GM21786 (cell line): ENCODE measurements at regions not wholly inside any gene's neighbourhood (a gene's known extent, or its start where the extent isn't known, plus 50 kb on each side); places are given as distances from the start of the nearest gene placed in this dataset.
"Not testable (repeated sequence)": the region's sequence is repeated elsewhere in the genome, so short reads cannot be mapped to it uniquely, and the experiment has no call there.

Source experiments
- ATAC-seq: cut with Tn5 transposase; IDR thresholded peaks from one replicate; pipeline ENCODE4 v1.9.1; 2021; ENCODE audit not compliant: unreplicated experiment

GRCh38 chr4:170231377-170231776 lies 141.6 kb upstream of the AADAT start:
- ATAC-seq, result no peak

GRCh38 chr4:170230242-170230641 lies 140.5 kb upstream of the AADAT start:
- no peak for ATAC-seq

- ATAC-seq, result no peak
Measured at GRCh38 chr4:170229006-170229405, 139.2 kb upstream of the AADAT start.

- no peak for ATAC-seq
Measured at GRCh38 chr4:170227928-170228327, 138.2 kb upstream of the AADAT start.

GRCh38 chr4:170226288-170226687 lies 136.5 kb upstream of the AADAT start:
- no peak for ATAC-seq

- ATAC-seq, result no peak
Measured at GRCh38 chr4:170214731-170215130, 125.0 kb upstream of the AADAT start.

- no peak for ATAC-seq
Measured at GRCh38 chr4:170214101-170214500, 124.3 kb upstream of the AADAT start.

GRCh38 chr4:170202721-170203120 lies 113.0 kb upstream of the AADAT start:
- no peak for ATAC-seq

GRCh38 chr4:170198747-170199146 lies 109.0 kb upstream of the AADAT start:
- no peak for ATAC-seq

GRCh38 chr4:170194794-170195193 lies 105.0 kb upstream of the AADAT start:
- ATAC-seq, result not testable (repeated sequence)

GRCh38 chr4:170193496-170193895 lies 103.7 kb upstream of the AADAT start:
- no peak for ATAC-seq

- no peak for ATAC-seq
Measured at GRCh38 chr4:170190265-170190664, 100.5 kb upstream of the AADAT start.

GRCh38 chr4:170170861-170171260 lies 81.1 kb upstream of the AADAT start:
- no peak for ATAC-seq

GRCh38 chr4:170169699-170170098 lies 79.9 kb upstream of the AADAT start:
- ATAC-seq, result no peak

- ATAC-seq, result no peak
Measured at GRCh38 chr4:170167678-170168077, 77.9 kb upstream of the AADAT start.

- not testable (repeated sequence) for ATAC-seq
Measured at GRCh38 chr4:170166193-170166592, 76.4 kb upstream of the AADAT start.

- ATAC-seq, result no peak
Measured at GRCh38 chr4:170162416-170162815, 72.7 kb upstream of the AADAT start.

GRCh38 chr4:170157670-170158069 lies 67.9 kb upstream of the AADAT start:
- ATAC-seq, result no peak

GRCh38 chr4:170145120-170145519 lies 55.4 kb upstream of the AADAT start:
- ATAC-seq, result no peak

GRCh38 chr4:170139764-170140163 lies 50.0 kb upstream of the AADAT start:
- ATAC-seq, result no peak
